ENCODE measurements at regions not wholly inside any gene's neighbourhood (a gene's known extent, or its start where the extent isn't known, plus 50 kb on each side); places are given as distances from the start of the nearest gene placed in this dataset.

GRCh38 chr6:84979541-84979940 is 215.1 kb upstream of the TBX18 start:
- no peak overlapping the region for H3K4me3 ChIP-seq (replicated peaks; ENCODE audit: low read depth, low read length)
- DNase-seq (ENCODE audit: low read depth), result peak; percentile 85
- no peak for TF ChIP-seq CTCF (IDR thresholded peaks at IDR 0.05; ENCODE audit: low read length, missing control alignments)

- no peak for TF ChIP-seq CTCF (IDR thresholded peaks at IDR 0.05; ENCODE audit: low read length, missing control alignments)
- no peak for DNase-seq (ENCODE audit: low read depth)
- no peak overlapping the region for H3K4me3 ChIP-seq (replicated peaks; ENCODE audit: low read depth, low read length)
Observed at GRCh38 chr6:84977363-84977705, 212.9 kb upstream of the TBX18 start.

GRCh38 chr6:84976526-84977362 is 212.3 kb upstream of the TBX18 start:
- H3K4me3 ChIP-seq (replicated peaks; ENCODE audit: low read depth, low read length), result no peak overlapping the region
- DNase-seq (ENCODE audit: low read depth), result peak; percentile 77
- TF ChIP-seq CTCF (IDR thresholded peaks at IDR 0.05; ENCODE audit: low read length, missing control alignments), result no peak

GRCh38 chr6:84975316-84975715 is 210.9 kb upstream of the TBX18 start:
- DNase-seq (ENCODE audit: low read depth), result no peak
- no peak overlapping the region for H3K4me3 ChIP-seq (replicated peaks; ENCODE audit: low read depth, low read length)
- TF ChIP-seq CTCF (IDR thresholded peaks at IDR 0.05; ENCODE audit: low read length, missing control alignments), result no peak

GRCh38 chr6:84973606-84974005 is 209.2 kb upstream of the TBX18 start:
- no peak for TF ChIP-seq CTCF (IDR thresholded peaks at IDR 0.05; ENCODE audit: low read length, missing control alignments)
- no peak for DNase-seq (ENCODE audit: low read depth)
- no peak overlapping the region for H3K4me3 ChIP-seq (replicated peaks; ENCODE audit: low read depth, low read length)

- TF ChIP-seq CTCF (IDR thresholded peaks at IDR 0.05; ENCODE audit: low read length, missing control alignments), result no peak
- H3K4me3 ChIP-seq (replicated peaks; ENCODE audit: low read depth, low read length), result no peak overlapping the region
Observed at GRCh38 chr6:84967965-84968364, 203.6 kb upstream of the TBX18 start.

GRCh38 chr6:84967389-84967788 is 203.0 kb upstream of the TBX18 start:
- no peak overlapping the region for H3K4me3 ChIP-seq (replicated peaks; ENCODE audit: low read depth, low read length)
- DNase-seq (ENCODE audit: low read depth), result peak; percentile 81
- TF ChIP-seq CTCF (IDR thresholded peaks at IDR 0.05; ENCODE audit: low read length, missing control alignments), result peak; percentile 74

More at GRCh38 chr6:84967965-84968364, 203.6 kb upstream of the TBX18 start:
- no peak for DNase-seq (ENCODE audit: low read depth)

Data from fibroblast of pulmonary artery (primary cell).